IPS DF 4.7 (cell line): ENCODE measurements at regions not wholly inside any gene's neighbourhood (a gene's known extent, or its start where the extent isn't known, plus 50 kb on each side); places are given as distances from the start of the nearest gene placed in this dataset.

Experiments
- DNase-seq: peaks from one replicate; pipeline ENCODE4 v3.0.0-alpha.2; 2013; ENCODE audit warnings: low spot score; ENCODE audit errors: extremely low read depth

DNA sequence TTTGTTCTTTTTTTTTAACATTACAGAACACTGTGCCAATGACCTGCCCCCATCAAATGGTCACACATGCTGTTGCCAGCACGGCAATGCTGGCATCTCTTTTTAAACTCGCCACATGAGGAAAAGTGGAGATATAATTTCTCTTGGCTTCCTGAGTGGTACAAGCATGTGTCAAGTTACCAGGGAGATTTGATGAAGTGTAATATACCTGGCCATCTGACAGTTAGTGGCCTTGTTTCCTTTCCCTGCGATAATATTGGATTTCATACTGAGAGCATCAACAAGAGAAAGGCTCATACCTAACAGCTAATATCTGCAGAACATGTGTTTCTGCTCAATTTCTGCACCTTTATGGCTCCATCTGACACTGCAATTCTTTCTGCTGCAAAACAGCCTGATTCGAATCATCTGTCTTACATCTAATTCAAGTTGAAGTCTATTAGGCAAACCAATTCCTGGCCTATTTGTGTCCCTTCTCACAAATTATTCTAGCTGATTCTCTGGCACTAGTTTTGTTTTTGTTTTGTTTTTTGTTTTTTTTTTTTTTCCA, 519.5 kb downstream of the PREX1 start:
- DNase-seq: no peak

DNA sequence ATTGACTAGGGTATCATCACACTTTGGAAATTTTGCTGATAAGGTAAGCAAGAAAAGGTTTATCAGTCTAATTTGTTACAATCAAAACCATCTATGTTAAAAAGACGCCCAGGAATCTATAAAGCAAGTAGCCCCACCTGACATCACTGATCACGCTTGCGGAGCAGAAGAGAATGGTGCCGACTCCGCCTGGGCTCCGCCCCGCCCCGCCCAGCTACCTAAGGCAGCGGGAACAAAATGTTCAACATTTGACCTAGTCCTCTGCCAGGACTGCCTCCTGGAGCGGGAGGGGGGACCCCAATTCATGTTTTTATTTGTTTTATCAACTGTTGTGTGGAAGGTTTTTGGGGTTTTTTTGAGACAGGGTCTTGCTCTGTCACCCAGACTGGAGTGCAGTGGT, 520.5 kb downstream of the PREX1 start:
- DNase-seq: no peak

GRCh38 chr20:48302844-48303542, 517.7 kb upstream of the SULF2 start:
- no peak for DNase-seq

GRCh38 chr20:48302149-48302548, 516.9 kb upstream of the SULF2 start:
- no peak for DNase-seq

DNA sequence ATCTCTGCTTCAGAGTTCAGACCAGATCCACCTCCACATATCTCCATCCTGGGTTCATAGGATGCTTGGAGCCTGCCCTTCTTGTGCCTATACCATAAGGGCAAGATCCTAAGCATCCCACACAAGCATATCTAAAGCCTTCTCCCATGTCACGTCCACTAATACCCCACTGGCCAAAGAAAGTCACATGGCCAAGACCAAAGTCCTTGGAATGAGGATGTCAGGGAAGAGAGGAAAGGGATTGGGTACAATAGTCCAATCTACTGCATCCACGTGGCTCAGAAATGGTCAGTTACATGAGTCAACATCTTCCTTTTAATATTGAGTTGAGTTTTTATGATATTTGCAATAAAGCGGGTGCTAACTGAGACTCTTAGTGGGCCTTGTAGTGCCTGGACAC, 515.9 kb upstream of the SULF2 start:
- no peak for DNase-seq

- no peak for DNase-seq
Measured at GRCh38 chr20:48300529-48300928, 515.2 kb upstream of the SULF2 start.

GRCh38 chr20:48298851-48299484, 513.7 kb upstream of the SULF2 start:
- no peak for DNase-seq

GRCh38 chr20:48298433-48298832, 513.2 kb upstream of the SULF2 start:
- DNase-seq: no peak

DNA sequence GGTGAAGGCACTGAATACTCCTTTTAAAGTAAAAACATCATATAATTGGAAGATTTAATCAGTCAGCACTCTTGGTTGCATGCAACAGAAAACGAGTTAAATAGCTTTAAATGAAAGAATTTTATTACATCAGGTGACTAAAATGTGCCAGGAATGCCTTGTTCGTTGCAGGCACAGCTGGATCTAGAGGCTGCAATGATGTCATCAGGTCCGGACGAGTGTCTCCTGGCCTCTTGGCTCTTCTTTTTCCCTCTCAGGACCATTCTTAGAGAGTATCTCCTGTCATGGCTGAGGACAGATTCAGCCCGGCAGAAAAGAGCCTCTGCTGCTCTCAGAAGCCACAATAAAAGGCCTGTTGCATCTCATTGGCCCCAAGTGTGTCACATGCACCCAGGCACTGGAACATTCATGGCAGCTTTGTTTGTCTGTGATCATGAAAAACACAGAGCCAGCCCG, 510.7 kb upstream of the SULF2 start:
- DNase-seq: no peak

- DNase-seq: peak; percentile 91
Measured at GRCh38 chr20:48295445-48295903, 510.2 kb upstream of the SULF2 start.

DNA sequence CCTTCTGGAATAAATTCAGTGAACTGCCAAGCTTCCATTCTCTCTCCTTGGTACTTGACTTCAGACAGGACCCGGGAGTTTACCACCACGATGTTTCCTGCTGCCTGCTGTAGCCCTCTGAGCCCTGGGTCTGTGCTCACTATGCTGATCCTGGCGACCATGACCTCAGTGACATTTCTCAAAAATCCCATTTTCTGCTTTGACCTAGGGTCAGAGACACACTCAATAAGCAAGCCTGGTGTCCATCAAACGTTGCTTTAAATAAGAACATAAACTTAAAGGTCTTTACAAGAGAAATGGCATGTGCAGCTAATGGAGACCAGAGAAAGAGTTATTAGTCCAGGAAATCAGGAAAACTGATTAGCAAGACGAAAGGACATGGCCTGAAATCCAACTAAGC, 509.7 kb upstream of the SULF2 start:
- DNase-seq: no peak

DNA sequence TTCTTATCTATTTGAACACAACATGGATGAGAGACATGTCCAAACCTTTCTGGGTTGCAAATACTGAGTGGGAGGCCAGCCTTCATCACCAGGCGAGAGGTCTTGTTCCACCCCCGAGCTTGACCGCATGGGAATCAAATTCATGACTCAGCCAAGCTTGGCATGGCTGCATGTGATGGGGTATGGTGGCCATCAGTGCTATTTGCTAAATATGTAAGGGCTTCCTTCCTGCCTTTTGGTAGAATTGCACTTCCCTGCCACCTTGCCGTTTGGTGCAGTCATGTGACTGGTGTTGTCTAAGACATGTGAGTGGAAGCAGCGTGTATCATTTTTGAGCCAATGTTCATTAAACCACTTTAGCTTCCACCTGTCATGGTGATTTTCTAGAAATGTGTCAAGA, 508.9 kb upstream of the SULF2 start:
- DNase-seq: no peak

- no peak for DNase-seq
Measured at GRCh38 chr20:48293671-48294070, 508.4 kb upstream of the SULF2 start.

DNA sequence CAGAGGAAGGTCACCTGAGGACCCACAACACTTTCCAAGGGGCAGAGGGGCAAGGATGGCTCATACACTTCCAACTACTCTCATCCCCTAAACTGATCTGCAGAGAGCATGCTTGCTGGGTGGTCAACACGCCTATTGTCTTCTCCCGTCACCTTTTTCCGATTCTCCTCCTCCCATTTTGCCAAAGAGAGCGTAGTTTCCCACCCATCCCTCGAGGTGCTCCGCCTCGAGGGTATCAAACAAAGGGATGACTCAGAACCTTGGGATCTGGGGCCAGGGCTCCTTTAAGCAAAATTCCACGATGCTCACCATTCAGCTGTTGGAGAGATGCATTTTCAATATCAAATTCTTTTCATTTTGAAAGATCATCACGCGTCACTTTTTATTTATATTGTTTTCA, 507.5 kb upstream of the SULF2 start:
- no peak for DNase-seq

- no peak for DNase-seq
Measured at GRCh38 chr20:48291896-48292295, 506.6 kb upstream of the SULF2 start.

- DNase-seq: no peak
Measured at GRCh38 chr20:48288930-48289507, 503.7 kb upstream of the SULF2 start.

- DNase-seq: no peak
Measured at GRCh38 chr20:48287552-48288170, 502.4 kb upstream of the SULF2 start.

DNA sequence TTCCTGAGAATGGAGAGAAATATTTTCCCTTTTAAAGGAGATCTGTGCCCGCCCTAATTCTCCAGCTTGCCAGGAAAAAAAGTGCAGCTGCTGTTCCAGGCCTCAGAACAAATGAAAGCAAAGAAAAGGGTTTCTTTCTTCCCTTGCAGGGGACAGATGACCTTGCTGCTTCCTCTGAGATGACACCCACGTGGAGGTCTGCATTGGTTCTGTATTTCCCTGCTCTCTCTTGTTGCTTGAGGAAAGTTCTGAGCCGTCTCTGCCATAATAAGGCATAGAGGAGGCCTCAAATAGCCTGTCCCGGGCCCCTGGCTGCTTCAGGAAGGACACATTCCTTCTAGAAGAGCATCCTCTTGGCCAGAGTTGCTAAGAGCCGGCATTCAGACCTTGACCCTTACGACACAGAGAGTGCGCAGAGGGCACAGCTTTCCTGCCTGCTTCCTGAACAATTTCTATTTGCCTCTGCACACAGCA, 501.8 kb upstream of the SULF2 start:
- DNase-seq: no peak

GRCh38 chr20:48286601-48287000, 501.3 kb upstream of the SULF2 start:
- no peak for DNase-seq

GRCh38 chr20:48285656-48286055, 500.4 kb upstream of the SULF2 start:
- DNase-seq: no peak

DNA sequence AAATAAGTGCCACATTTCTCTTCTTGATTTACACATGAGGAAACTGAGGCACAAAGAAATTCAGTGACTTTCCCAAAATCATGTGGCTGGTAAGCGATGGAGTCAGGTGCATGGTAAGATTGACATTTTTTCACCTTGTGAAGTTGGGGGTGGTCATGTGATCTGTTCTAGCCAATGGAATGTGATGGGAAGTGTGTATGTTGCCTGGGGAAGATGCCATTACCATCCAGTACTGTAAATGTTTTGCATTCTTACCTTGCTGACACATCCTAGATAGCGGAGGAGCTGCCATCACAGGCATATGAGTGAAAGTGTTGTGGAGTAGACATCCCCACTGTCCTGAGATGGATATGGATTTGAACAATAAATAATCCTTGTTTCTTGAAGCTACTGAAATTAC, 499.6 kb upstream of the SULF2 start:
- DNase-seq: no peak

- no peak for DNase-seq
Measured at GRCh38 chr20:48284315-48284714, 499.0 kb upstream of the SULF2 start.
